SKM-1 treated with dmso at 0.1 percent for 144 hours (cell line): ENCODE measurements at regions not wholly inside any gene's neighbourhood (a gene's known extent, or its start where the extent isn't known, plus 50 kb on each side); places are given as distances from the start of the nearest gene placed in this dataset.

Experiments
- DNase-seq: peaks from one replicate; lab custom pipeline; 2025; ENCODE audit not compliant: unreplicated experiment; lab: John Stamatoyannopoulos, UW

GRCh38 chr7:41633690-41634089 is 69.2 kb downstream of the INHBA start:
- no peak for DNase-seq

GRCh38 chr7:41630741-41631140 is 72.1 kb downstream of the INHBA start:
- no peak for DNase-seq

GRCh38 chr7:41629711-41630111 is 73.2 kb downstream of the INHBA start:
- no peak for DNase-seq

GRCh38 chr7:41628901-41629300 is 74.0 kb downstream of the INHBA start:
- no peak for DNase-seq

- no peak for DNase-seq
These were observed 75.1 kb downstream of the INHBA start for GRCh38 chr7:41627645-41628298.

GRCh38 chr7:41624818-41625217 is 78.1 kb downstream of the INHBA start:
- DNase-seq, result no peak

- DNase-seq, result no peak
These were observed 80.7 kb downstream of the INHBA start for GRCh38 chr7:41621953-41622831.

- no peak for DNase-seq
These were observed 84.9 kb downstream of the INHBA start for GRCh38 chr7:41617987-41618386.

GRCh38 chr7:41612798-41613197 is 90.1 kb downstream of the INHBA start:
- no peak for DNase-seq

- DNase-seq, result no peak
These were observed 90.5 kb downstream of the INHBA start for GRCh38 chr7:41612386-41612785.

- no peak for DNase-seq
These were observed 94.4 kb downstream of the INHBA start for GRCh38 chr7:41608447-41608846.

- no peak for DNase-seq
These were observed 98.9 kb downstream of the INHBA start for GRCh38 chr7:41603985-41604384.

- no peak for DNase-seq
These were observed 103.1 kb downstream of the INHBA start for GRCh38 chr7:41599760-41600159.

GRCh38 chr7:41592794-41593193 is 110.1 kb downstream of the INHBA start:
- DNase-seq, result no peak

GRCh38 chr7:41592236-41592635 is 110.7 kb downstream of the INHBA start:
- peak; percentile 46 for DNase-seq

GRCh38 chr7:41590986-41591385 is 111.9 kb downstream of the INHBA start:
- no peak for DNase-seq

- DNase-seq, result no peak
These were observed 114.5 kb downstream of the INHBA start for GRCh38 chr7:41588341-41588740.

GRCh38 chr7:41586931-41587640 is 115.8 kb downstream of the INHBA start:
- no peak for DNase-seq

GRCh38 chr7:41584746-41585145 is 118.1 kb downstream of the INHBA start:
- DNase-seq, result no peak

GRCh38 chr7:41582116-41582515 is 120.8 kb downstream of the INHBA start:
- no peak for DNase-seq

- DNase-seq, result no peak
These were observed 121.8 kb downstream of the INHBA start for GRCh38 chr7:41581041-41581440.
